Skeletal muscle satellite cell (primary cell): ENCODE measurements at regions not wholly inside any gene's neighbourhood (a gene's known extent, or its start where the extent isn't known, plus 50 kb on each side); places are given as distances from the start of the nearest gene placed in this dataset.

ENCODE experiments used
- H3K27me3 ChIP-seq: 2 replicates; pipeline ENCODE4 v1.7.0; 2013; ENCODE audit warnings: low read length; ENCODE audit not compliant: control insufficient read depth, insufficient read depth
- H3K36me3 ChIP-seq: 2 replicates; pipeline ENCODE4 v1.7.0; 2013; ENCODE audit warnings: mild to moderate bottlenecking, control low read depth, low read length; ENCODE audit not compliant: insufficient read depth
- H3K4me1 ChIP-seq: 2 replicates; pipeline ENCODE4 v1.7.0; 2013; ENCODE audit warnings: low read length; ENCODE audit not compliant: control insufficient read depth, insufficient read depth
- H3K4me2 ChIP-seq: 2 replicates; pipeline ENCODE4 v1.7.0; 2013; ENCODE audit warnings: mild to moderate bottlenecking, low read length
- H3K4me3 ChIP-seq: 2 replicates; pipeline ENCODE4 v1.7.0; 2013; ENCODE audit warnings: low read length
- H3K9ac ChIP-seq: 2 replicates; pipeline ENCODE4 v1.7.0; 2013; ENCODE audit warnings: mild to moderate bottlenecking, low read depth, low read length, moderate library complexity
- H3K9me3 ChIP-seq: replicated peaks from 2 replicates; pipeline ENCODE4 v1.7.0; 2013; ENCODE audit warnings: mild to moderate bottlenecking, control low read depth, low read length

GRCh38 chr3:74866357-74867030, 252.0 kb upstream of the CNTN3 start:
- Histone ChIP-seq H3K4me1 (no peaks in the 10 kb centered on the region), H3K9me3 (no peaks in the 10 kb centered on the region), H3K27me3 (no peaks in the 10 kb centered on the region), H3K4me2 (no peak overlapping the region), H3K4me3 (no peak overlapping the region), H3K36me3 (no peaks in the 10 kb centered on the region), H3K9ac (no peak overlapping the region)

- H3K36me3 ChIP-seq: no peaks in the 10 kb centered on the region
- H3K9me3 ChIP-seq: no peaks in the 10 kb centered on the region
- no peaks in the 10 kb centered on the region for H3K4me1 ChIP-seq
- no peak overlapping the region for H3K4me2 ChIP-seq
- no peak overlapping the region for H3K4me3 ChIP-seq
- H3K27me3 ChIP-seq: no peaks in the 10 kb centered on the region
- no peak overlapping the region for H3K9ac ChIP-seq
Observed at GRCh38 chr3:74862476-74862875, 248.0 kb upstream of the CNTN3 start.

GRCh38 chr3:74861211-74861610, 246.8 kb upstream of the CNTN3 start:
- H3K9me3 ChIP-seq: no peaks in the 10 kb centered on the region
- H3K4me3 ChIP-seq: no peak overlapping the region
- H3K4me1 ChIP-seq: no peaks in the 10 kb centered on the region
- H3K36me3 ChIP-seq: no peaks in the 10 kb centered on the region
- no peak overlapping the region for H3K4me2 ChIP-seq
- H3K27me3 ChIP-seq: no peaks in the 10 kb centered on the region
- H3K9ac ChIP-seq: no peak overlapping the region

- H3K9me3 ChIP-seq: no peaks in the 10 kb centered on the region
- no peaks in the 10 kb centered on the region for H3K36me3 ChIP-seq
- H3K9ac ChIP-seq: no peak overlapping the region
- no peaks in the 10 kb centered on the region for H3K27me3 ChIP-seq
- H3K4me1 ChIP-seq: no peaks in the 10 kb centered on the region
- no peak overlapping the region for H3K4me2 ChIP-seq
- H3K4me3 ChIP-seq: no peak overlapping the region
Observed at GRCh38 chr3:74858086-74858485, 243.6 kb upstream of the CNTN3 start.

- no peaks in the 10 kb centered on the region for H3K36me3 ChIP-seq
- H3K9ac ChIP-seq: no peak overlapping the region
- no peaks in the 10 kb centered on the region for H3K4me1 ChIP-seq
- no peaks in the 10 kb centered on the region for H3K9me3 ChIP-seq
- no peaks in the 10 kb centered on the region for H3K27me3 ChIP-seq
- H3K4me2 ChIP-seq: no peak overlapping the region
- H3K4me3 ChIP-seq: no peak overlapping the region
Observed at GRCh38 chr3:74850381-74850780, 235.9 kb upstream of the CNTN3 start.

- no peak overlapping the region for H3K9ac ChIP-seq
- no peaks in the 10 kb centered on the region for H3K4me1 ChIP-seq
- H3K9me3 ChIP-seq: no peaks in the 10 kb centered on the region
- H3K4me2 ChIP-seq: no peak overlapping the region
- H3K36me3 ChIP-seq: no peaks in the 10 kb centered on the region
- no peak overlapping the region for H3K4me3 ChIP-seq
- no peaks in the 10 kb centered on the region for H3K27me3 ChIP-seq
Observed at GRCh38 chr3:74847093-74847492, 232.6 kb upstream of the CNTN3 start.

- H3K9ac ChIP-seq: no peak overlapping the region
- no peak overlapping the region for H3K4me3 ChIP-seq
- H3K9me3 ChIP-seq: no peaks in the 10 kb centered on the region
- no peaks in the 10 kb centered on the region for H3K27me3 ChIP-seq
- no peaks in the 10 kb centered on the region for H3K4me1 ChIP-seq
- no peaks in the 10 kb centered on the region for H3K36me3 ChIP-seq
- H3K4me2 ChIP-seq: no peak overlapping the region
Observed at GRCh38 chr3:74845081-74845480, 230.6 kb upstream of the CNTN3 start.

GRCh38 chr3:74844428-74844827, 230.0 kb upstream of the CNTN3 start:
- no peaks in the 10 kb centered on the region for H3K36me3 ChIP-seq
- no peaks in the 10 kb centered on the region for H3K4me1 ChIP-seq
- no peaks in the 10 kb centered on the region for H3K27me3 ChIP-seq
- no peak overlapping the region for H3K9ac ChIP-seq
- H3K4me2 ChIP-seq: no peak overlapping the region
- H3K9me3 ChIP-seq: no peaks in the 10 kb centered on the region
- H3K4me3 ChIP-seq: no peak overlapping the region

GRCh38 chr3:74842649-74843048, 228.2 kb upstream of the CNTN3 start:
- no peaks in the 10 kb centered on the region for H3K4me1 ChIP-seq
- H3K27me3 ChIP-seq: no peaks in the 10 kb centered on the region
- no peak overlapping the region for H3K4me2 ChIP-seq
- H3K9ac ChIP-seq: no peak overlapping the region
- H3K9me3 ChIP-seq: no peaks in the 10 kb centered on the region
- no peak overlapping the region for H3K4me3 ChIP-seq
- no peaks in the 10 kb centered on the region for H3K36me3 ChIP-seq

GRCh38 chr3:74842141-74842540, 227.7 kb upstream of the CNTN3 start:
- H3K36me3 ChIP-seq: no peaks in the 10 kb centered on the region
- H3K9me3 ChIP-seq: no peaks in the 10 kb centered on the region
- H3K4me3 ChIP-seq: no peak overlapping the region
- H3K4me2 ChIP-seq: no peak overlapping the region
- H3K27me3 ChIP-seq: no peaks in the 10 kb centered on the region
- no peak overlapping the region for H3K9ac ChIP-seq
- H3K4me1 ChIP-seq: no peaks in the 10 kb centered on the region

GRCh38 chr3:74839566-74839965, 225.1 kb upstream of the CNTN3 start:
- Histone ChIP-seq H3K27me3 (no peaks in the 10 kb centered on the region), H3K9me3 (no peaks in the 10 kb centered on the region), H3K9ac (no peak overlapping the region), H3K36me3 (no peaks in the 10 kb centered on the region), H3K4me1 (no peaks in the 10 kb centered on the region), H3K4me2 (no peak overlapping the region), H3K4me3 (no peak overlapping the region)

- Histone ChIP-seq H3K4me3 (no peak overlapping the region), H3K36me3 (no peaks in the 10 kb centered on the region), H3K4me2 (no peak overlapping the region), H3K4me1 (no peaks in the 10 kb centered on the region), H3K9ac (no peak overlapping the region), H3K27me3 (no peaks in the 10 kb centered on the region), H3K9me3 (no peaks in the 10 kb centered on the region)
Observed at GRCh38 chr3:74832925-74833324, 218.5 kb upstream of the CNTN3 start.
